ENCODE measurements at regions not wholly inside any gene's neighbourhood (a gene's known extent, or its start where the extent isn't known, plus 50 kb on each side); places are given as distances from the start of the nearest gene placed in this dataset.

DNA sequence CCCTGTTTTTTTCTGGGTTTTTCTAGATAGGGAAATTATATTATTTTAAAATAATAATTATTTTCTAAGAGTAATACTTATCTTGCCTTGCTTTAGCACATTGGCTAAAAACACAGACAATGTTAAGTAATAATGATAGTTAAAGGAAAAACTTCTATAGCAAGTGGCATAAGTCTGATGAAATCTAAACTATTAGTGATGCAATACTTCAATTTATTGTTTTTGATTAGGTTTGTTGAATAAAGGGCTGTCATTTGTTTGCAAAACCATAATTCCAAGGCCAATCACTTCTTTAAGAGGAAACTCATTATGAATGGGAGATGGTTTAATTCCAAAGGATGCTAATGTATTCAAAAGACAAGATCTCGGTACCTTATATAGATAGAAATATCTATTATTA is 293.8 kb upstream of the FBXL7 start:
- DNase-seq (ENCODE audit: low spot score) = no peak
- H3K9me3 ChIP-seq = no peaks in the 10 kb centered on the region
- no peak for TF ChIP-seq POLR2AphosphoS5 (IDR thresholded peaks at IDR 0.05)
- TF ChIP-seq POLR2A (IDR thresholded peaks at IDR 0.05) = no peak
- TF ChIP-seq, protein P1, sequence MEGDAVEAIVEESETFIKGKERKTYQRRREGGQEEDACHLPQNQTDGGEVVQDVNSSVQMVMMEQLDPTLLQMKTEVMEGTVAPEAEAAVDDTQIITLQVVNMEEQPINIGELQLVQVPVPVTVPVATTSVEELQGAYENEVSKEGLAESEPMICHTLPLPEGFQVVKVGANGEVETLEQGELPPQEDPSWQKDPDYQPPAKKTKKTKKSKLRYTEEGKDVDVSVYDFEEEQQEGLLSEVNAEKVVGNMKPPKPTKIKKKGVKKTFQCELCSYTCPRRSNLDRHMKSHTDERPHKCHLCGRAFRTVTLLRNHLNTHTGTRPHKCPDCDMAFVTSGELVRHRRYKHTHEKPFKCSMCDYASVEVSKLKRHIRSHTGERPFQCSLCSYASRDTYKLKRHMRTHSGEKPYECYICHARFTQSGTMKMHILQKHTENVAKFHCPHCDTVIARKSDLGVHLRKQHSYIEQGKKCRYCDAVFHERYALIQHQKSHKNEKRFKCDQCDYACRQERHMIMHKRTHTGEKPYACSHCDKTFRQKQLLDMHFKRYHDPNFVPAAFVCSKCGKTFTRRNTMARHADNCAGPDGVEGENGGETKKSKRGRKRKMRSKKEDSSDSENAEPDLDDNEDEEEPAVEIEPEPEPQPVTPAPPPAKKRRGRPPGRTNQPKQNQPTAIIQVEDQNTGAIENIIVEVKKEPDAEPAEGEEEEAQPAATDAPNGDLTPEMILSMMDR (IDR thresholded peaks at IDR 0.05) = no peak
- H3K27ac ChIP-seq = no peak overlapping the region
- 94% methylated on average over 1 of the region's 1 CpG for WGBS
- intact Hi-C loops (cut with DNase I) = no loop called here
- no peak overlapping the region for H3K4me3 ChIP-seq
- H3K27me3 ChIP-seq (replicated peaks; ENCODE audit: insufficient read depth) = no peaks in the 10 kb centered on the region
- H3K36me3 ChIP-seq = no peaks in the 10 kb centered on the region
- no peaks in the 10 kb centered on the region for H3K4me1 ChIP-seq (replicated peaks)

DNA sequence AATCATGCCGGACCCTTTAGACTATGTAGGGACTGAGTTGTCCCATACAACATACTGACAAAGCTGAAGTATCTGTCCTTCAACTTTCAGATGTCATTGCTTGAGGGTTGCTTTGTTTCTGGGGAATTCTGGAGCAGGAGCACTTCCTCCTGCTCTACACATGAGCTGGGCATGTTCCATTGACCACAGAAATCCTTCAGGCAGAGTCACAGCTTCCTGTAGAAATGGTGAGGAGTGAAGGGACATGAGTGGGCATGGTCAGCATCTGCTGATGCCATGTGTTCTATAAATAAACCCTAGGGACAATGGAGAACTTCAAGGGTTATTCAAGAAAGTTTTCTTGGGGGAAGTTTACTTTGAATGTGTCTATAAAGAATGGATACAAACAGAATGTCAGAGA is 296.6 kb upstream of the FBXL7 start:
- H3K4me3 ChIP-seq = no peak overlapping the region
- no peak for DNase-seq (ENCODE audit: low spot score)
- no peaks in the 10 kb centered on the region for H3K4me1 ChIP-seq (replicated peaks)
- no peaks in the 10 kb centered on the region for H3K9me3 ChIP-seq
- intact Hi-C loops (cut with DNase I) = no loop called here
- H3K27me3 ChIP-seq (replicated peaks; ENCODE audit: insufficient read depth) = no peaks in the 10 kb centered on the region
- TF ChIP-seq, protein P1 (IDR thresholded peaks at IDR 0.05) = no peak
- TF ChIP-seq POLR2AphosphoS5 (IDR thresholded peaks at IDR 0.05) (no peak), POLR2A (IDR thresholded peaks at IDR 0.05) (no peak)
- H3K27ac ChIP-seq = no peak overlapping the region
- 86% methylated on average over 1 of the region's 1 CpG for WGBS
- no peaks in the 10 kb centered on the region for H3K36me3 ChIP-seq

DNA sequence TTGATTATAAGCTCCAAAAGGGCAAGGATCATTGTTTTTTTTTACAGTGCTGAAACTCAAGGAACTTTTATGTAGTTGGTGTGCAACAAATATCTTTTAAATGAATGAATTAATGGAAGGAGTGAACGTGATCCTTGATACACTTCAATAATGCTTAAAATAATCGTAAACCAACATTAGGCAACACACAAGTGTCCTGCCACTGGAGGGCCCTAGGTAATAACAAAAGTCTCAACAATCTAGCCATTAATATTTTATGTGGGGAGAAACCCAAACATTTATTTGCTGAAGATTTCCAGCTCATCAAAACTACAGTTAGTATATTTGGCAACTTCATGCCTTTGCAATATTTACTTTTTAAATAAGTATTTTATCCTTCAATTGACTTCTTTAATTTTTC is 309.0 kb upstream of the FBXL7 start:
- H3K9me3 ChIP-seq = no peaks in the 10 kb centered on the region
- intact Hi-C loops (cut with DNase I) = no loop called here
- H3K36me3 ChIP-seq = no peaks in the 10 kb centered on the region
- DNase-seq (ENCODE audit: low spot score) = no peak
- 62% methylated on average over 2 of the region's 2 CpGs for WGBS
- H3K27me3 ChIP-seq (replicated peaks; ENCODE audit: insufficient read depth) = no peaks in the 10 kb centered on the region
- H3K4me3 ChIP-seq = no peak overlapping the region
- no peak overlapping the region for H3K27ac ChIP-seq
- no peaks in the 10 kb centered on the region for H3K4me1 ChIP-seq (replicated peaks)
- TF ChIP-seq POLR2A (IDR thresholded peaks at IDR 0.05) (no peak), POLR2AphosphoS5 (IDR thresholded peaks at IDR 0.05) (no peak)
- TF ChIP-seq, protein P1 (IDR thresholded peaks at IDR 0.05) = peak in 1 of 4 experiments; percentile 9

DNA sequence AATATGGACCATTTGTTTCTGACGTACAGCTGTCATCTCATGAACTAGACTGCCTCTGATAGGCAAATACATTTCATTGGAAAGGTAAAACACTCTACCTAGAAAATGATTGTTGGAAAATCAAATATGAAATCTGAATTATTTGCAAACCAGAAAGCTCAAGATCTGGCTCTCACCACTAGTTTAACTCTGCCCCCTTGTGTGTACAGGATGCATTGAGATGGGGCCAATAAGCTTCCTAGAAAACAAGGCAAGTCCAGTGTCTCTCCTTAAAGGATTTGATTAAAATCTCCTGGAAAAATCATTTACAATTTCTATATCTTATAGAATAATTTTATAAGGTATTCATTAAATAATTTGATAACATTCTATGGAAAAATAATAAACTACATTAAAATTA is 311.9 kb upstream of the ANKH start:
- Histone ChIP-seq H3K36me3 (no peaks in the 10 kb centered on the region), H3K27ac (no peak overlapping the region), H3K9me3 (no peaks in the 10 kb centered on the region), H3K27me3 (replicated peaks; ENCODE audit: insufficient read depth) (no peaks in the 10 kb centered on the region), H3K4me1 (replicated peaks) (no peaks in the 10 kb centered on the region), H3K4me3 (no peak overlapping the region)
- DNase-seq (ENCODE audit: low spot score) = no peak
- intact Hi-C loops (cut with DNase I) = loop anchor here (10.0 kb wide), 1 partner anchor 459 kb away; no protein-coding TSS in a partner anchor
- TF ChIP-seq POLR2AphosphoS5 (IDR thresholded peaks at IDR 0.05) = no peak
- TF ChIP-seq POLR2A (IDR thresholded peaks at IDR 0.05) = no peak
- TF ChIP-seq, protein P1 (IDR thresholded peaks at IDR 0.05) = no peak
- 80% methylated on average over 1 of the region's 1 CpG for WGBS

DNA sequence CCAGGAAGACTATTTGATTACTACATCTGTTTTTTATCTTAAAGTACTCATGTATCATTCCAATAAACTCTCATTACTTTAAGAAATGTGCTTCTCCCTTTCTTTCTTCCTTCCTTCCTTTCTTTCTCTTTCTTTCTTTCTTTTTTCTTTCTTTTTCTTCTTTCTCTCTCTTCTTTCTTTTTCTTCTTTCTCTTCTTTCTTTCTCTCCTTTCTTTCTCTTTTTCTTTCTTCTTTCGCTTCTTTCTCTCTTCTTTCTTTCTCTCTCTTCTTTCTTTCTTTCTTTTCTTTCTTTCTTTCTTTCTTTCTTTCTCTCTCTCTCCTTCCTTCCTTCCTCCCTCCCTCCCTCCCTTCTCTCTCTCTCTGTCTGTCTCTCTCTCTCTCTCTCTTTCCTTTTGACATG is 298.6 kb upstream of the ANKH start:
- 96% methylated on average over 1 of the region's 1 CpG for WGBS
- intact Hi-C loops (cut with DNase I) = no loop called here
- TF ChIP-seq POLR2AphosphoS5 (IDR thresholded peaks at IDR 0.05) (no peak), POLR2A (IDR thresholded peaks at IDR 0.05) (no peak)
- TF ChIP-seq, protein P1 (IDR thresholded peaks at IDR 0.05) = no peak
- Histone ChIP-seq H3K4me1 (replicated peaks) (no peaks in the 10 kb centered on the region), H3K36me3 (no peaks in the 10 kb centered on the region), H3K4me3 (no peak overlapping the region), H3K9me3 (no peaks in the 10 kb centered on the region), H3K27me3 (replicated peaks; ENCODE audit: insufficient read depth) (no peaks in the 10 kb centered on the region), H3K27ac (no peak overlapping the region)
- no peak for DNase-seq (ENCODE audit: low spot score)
